ENCODE measurements at regions not wholly inside any gene's neighbourhood (a gene's known extent, or its start where the extent isn't known, plus 50 kb on each side); places are given as distances from the start of the nearest gene placed in this dataset.
"Not testable (repeated sequence)": the region's sequence is repeated elsewhere in the genome, so short reads cannot be mapped to it uniquely, and the experiment has no call there.

GRCh38 chr2:16092861-16093638 lies 152.7 kb downstream of the MYCN start:
- H3K27me3 Mint-ChIP-seq (ENCODE audit: unreplicated experiment): no peaks in the 10 kb centered on the region
- no peak for TF ChIP-seq CTCF (IDR thresholded peaks at IDR 0.05)
- no peak for DNase-seq (ENCODE audit: extremely low spot score, unreplicated experiment)
- no peaks in the 10 kb centered on the region for H3K36me3 Mint-ChIP-seq (ENCODE audit: unreplicated experiment)
- H3K27ac Mint-ChIP-seq (ENCODE audit: unreplicated experiment): no peak overlapping the region
- H3K9me3 Mint-ChIP-seq (ENCODE audit: unreplicated experiment): peaks cover 8% of the 10 kb centered on the region
- H3K4me1 Mint-ChIP-seq (ENCODE audit: unreplicated experiment): no peaks in the 10 kb centered on the region
- H3K4me3 Mint-ChIP-seq (ENCODE audit: unreplicated experiment): no peak overlapping the region

GRCh38 chr2:16091576-16092282 lies 151.4 kb downstream of the MYCN start:
- H3K27me3 Mint-ChIP-seq (ENCODE audit: unreplicated experiment): no peaks in the 10 kb centered on the region
- H3K9me3 Mint-ChIP-seq (ENCODE audit: unreplicated experiment): peaks cover 8% of the 10 kb centered on the region
- no peak for TF ChIP-seq CTCF (IDR thresholded peaks at IDR 0.05)
- H3K27ac Mint-ChIP-seq (ENCODE audit: unreplicated experiment): no peak overlapping the region
- no peak for DNase-seq (ENCODE audit: extremely low spot score, unreplicated experiment)
- no peaks in the 10 kb centered on the region for H3K36me3 Mint-ChIP-seq (ENCODE audit: unreplicated experiment)
- no peaks in the 10 kb centered on the region for H3K4me1 Mint-ChIP-seq (ENCODE audit: unreplicated experiment)
- H3K4me3 Mint-ChIP-seq (ENCODE audit: unreplicated experiment): no peak overlapping the region

DNA sequence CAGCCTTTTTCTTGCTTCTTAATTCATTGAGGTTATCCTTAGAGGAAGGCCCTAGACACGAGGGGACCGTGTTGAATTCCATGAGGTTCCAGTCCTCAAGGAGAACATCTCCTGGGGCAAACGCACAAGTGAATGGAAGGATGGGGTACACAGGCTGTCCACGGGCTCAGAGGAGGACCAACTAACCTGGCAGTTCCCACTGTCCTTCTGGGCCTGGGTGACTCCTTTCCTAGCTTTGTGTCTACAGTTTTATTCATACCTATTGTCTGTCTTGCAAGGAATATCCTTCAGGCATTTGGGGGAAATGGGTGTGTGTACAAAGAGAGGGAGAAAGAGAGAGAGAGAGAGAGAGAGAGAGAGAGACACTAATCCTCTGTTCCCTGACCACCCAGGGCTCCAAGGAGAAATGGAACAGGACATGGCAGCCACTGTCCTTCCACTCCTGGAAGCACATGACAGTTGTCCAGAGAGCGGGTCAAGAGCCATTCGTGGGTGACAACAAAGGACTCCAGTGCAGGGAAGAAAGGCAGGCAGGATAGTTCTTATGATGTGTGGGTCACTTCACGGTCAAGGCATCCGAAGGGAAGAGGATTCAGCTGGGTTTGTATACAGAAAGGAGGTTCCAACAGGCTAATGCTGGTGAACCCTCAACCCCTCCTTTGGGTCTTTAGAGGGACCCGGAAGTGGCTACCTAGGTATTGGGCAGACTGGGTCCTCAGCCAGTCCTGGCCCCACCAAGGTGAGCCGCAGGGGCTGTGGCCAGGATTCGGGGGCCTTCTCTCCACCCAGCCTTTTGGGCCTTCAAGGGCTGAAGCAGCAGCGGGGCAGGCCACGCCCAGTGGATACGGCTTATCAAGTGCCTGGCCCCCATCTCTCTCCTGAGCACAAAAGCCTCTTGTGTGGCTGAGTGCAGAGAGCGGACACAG lies 150.6 kb downstream of the MYCN start:
- no peak for DNase-seq (ENCODE audit: extremely low spot score, unreplicated experiment)
- Mint-ChIP-seq H3K4me3 (ENCODE audit: unreplicated experiment) (no peak overlapping the region), H3K36me3 (ENCODE audit: unreplicated experiment) (no peaks in the 10 kb centered on the region), H3K27me3 (ENCODE audit: unreplicated experiment) (no peaks in the 10 kb centered on the region), H3K9me3 (ENCODE audit: unreplicated experiment) (peaks cover 8% of the 10 kb centered on the region), H3K4me1 (ENCODE audit: unreplicated experiment) (no peaks in the 10 kb centered on the region), H3K27ac (ENCODE audit: unreplicated experiment) (no peak overlapping the region)
- TF ChIP-seq CTCF (IDR thresholded peaks at IDR 0.05): no peak

GRCh38 chr2:16089491-16089890 lies 149.1 kb downstream of the MYCN start:
- not testable (repeated sequence) for H3K27me3 Mint-ChIP-seq (ENCODE audit: unreplicated experiment); H3K4me3 Mint-ChIP-seq (ENCODE audit: unreplicated experiment); H3K4me1 Mint-ChIP-seq (ENCODE audit: unreplicated experiment); H3K36me3 Mint-ChIP-seq (ENCODE audit: unreplicated experiment); DNase-seq (ENCODE audit: extremely low spot score, unreplicated experiment); H3K9me3 Mint-ChIP-seq (ENCODE audit: unreplicated experiment); H3K27ac Mint-ChIP-seq (ENCODE audit: unreplicated experiment)

DNA sequence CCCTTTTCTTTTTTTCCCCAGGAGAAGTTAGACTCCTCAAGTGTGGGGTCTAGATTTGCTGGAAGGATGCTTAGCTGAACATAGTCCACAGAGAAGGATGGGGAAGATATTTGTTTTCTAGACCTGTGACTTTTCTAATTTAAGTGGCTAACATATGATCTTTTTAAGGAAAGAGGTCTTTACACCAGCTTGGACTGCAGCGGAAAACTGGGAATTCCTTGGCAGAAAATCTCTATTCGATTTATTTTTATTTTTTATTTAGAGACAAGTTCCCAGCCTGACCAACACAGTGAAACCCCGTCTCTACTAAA lies 148.4 kb downstream of the MYCN start:
- no peak overlapping the region for H3K4me3 Mint-ChIP-seq (ENCODE audit: unreplicated experiment)
- DNase-seq (ENCODE audit: extremely low spot score, unreplicated experiment): no peak
- peaks cover 4% of the 10 kb centered on the region for H3K9me3 Mint-ChIP-seq (ENCODE audit: unreplicated experiment)
- no peak for TF ChIP-seq CTCF (IDR thresholded peaks at IDR 0.05)
- no peaks in the 10 kb centered on the region for H3K4me1 Mint-ChIP-seq (ENCODE audit: unreplicated experiment)
- H3K27me3 Mint-ChIP-seq (ENCODE audit: unreplicated experiment): no peaks in the 10 kb centered on the region
- no peaks in the 10 kb centered on the region for H3K36me3 Mint-ChIP-seq (ENCODE audit: unreplicated experiment)
- H3K27ac Mint-ChIP-seq (ENCODE audit: unreplicated experiment): no peak overlapping the region

Measured in osteocyte (in vitro differentiated cells).